HG02885 (cell line): ENCODE measurements at regions not wholly inside any gene's neighbourhood (a gene's known extent, or its start where the extent isn't known, plus 50 kb on each side); places are given as distances from the start of the nearest gene placed in this dataset.

Source experiments
- ATAC-seq: cut with Tn5 transposase; IDR thresholded peaks from one replicate; pipeline ENCODE4 v1.9.1; 2021; ENCODE audit warnings: mild to moderate bottlenecking; ENCODE audit not compliant: unreplicated experiment, poor library complexity

DNA sequence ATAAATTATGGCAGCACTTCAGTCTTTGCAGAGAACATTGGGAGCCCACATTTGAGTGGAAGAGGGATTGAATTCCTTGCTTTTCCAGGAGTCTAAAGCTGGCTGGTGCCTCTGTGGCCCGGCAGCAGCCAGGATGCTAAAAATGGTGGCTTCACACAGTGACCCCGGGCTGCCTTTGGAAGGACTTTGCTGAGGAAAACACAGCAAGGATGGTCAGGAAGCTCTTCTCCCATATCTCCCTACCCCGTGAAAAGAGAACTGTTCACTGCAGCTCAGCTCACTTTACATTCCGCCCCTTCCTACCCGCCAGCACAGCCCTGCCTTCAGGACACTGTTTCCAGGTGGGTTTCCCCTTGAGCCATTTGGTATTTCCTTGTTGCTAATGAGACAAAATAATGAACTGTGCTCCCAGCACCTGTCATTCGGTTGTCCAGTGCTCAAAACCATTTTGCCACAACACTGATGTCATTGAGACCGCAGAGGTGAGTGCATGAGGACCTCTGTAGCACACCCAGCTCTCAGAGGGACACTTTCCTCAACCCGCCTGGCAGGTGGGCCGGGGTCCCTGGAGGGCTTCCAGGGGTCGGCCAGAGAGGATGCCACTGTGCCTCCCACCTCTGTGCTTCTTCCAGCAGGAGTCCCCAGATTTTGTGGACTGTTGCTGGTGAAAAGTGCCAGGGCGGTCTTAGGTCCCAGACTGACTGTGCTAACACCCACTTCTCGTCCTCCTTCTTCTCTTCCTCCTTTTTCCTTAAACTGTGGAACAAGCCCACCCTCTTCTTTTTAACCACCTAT is 255.7 kb upstream of the PPP2R2D start:
- ATAC-seq: no peak

DNA sequence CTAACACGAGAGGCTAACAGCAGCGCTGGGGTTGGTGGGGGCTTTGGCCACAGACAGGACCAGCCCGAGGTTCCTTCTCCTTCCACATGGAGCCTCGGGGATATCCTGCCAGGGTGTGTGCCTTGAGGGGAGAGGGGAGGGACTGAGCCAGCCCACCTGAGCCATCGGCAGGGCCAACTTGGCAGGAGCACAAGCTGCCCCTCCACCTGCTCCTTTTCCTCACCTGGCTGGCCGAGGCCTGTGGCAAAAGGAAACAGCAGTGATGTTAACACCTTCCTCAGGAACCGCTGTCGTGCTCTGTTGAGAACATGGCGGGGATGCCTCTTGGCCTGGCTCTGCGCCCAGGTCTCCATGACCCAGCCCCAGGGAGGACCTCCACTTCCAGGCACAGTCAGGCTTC is 255.1 kb upstream of the PPP2R2D start:
- no peak for ATAC-seq

DNA sequence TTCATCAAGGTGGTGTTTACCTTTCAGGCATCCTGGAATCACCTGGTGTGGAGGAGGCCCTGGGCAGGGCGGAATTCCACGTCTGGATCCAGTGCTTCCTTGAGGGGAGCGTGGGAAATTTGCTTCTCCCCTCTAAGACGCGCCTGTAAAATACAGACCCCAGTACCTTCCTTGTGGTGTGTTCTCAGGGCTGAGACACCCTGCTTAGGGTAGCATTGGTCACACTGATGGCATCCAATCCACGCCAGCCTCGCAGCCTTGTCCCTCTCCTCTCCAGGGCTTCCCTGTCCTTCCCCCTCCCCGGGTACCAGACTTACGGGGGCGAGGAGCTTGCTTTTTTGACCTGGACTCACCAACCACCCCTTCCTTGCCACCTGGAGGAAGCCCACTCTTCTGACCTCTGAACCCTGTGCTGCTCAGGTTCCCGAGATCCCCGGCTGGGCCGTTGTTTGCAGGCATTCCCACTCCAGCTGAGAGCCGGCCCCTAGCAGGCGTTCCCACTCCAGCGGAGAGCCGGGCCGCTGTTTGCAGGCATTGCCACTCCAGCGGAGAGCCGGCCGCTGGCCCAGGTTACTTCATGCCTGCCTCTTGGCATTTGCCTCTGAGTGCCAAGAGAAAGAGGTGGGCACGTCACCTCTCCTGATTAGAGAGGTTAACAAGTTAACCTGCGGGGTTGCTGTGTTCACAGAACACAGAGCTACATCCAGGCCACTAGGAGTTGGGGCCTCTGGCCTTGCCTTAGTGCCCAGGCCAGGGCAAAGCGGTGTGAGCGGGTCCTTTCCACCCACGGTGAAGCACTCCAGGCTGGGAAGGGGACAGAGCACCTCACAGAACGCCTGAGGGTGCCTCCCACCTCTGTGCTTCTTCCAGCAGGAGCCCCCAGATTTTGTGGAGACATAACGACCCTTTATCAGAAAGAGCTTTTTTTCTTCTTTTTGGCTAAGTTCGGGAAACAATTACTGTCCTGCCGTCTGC is 254.0 kb upstream of the PPP2R2D start:
- ATAC-seq: no peak

DNA sequence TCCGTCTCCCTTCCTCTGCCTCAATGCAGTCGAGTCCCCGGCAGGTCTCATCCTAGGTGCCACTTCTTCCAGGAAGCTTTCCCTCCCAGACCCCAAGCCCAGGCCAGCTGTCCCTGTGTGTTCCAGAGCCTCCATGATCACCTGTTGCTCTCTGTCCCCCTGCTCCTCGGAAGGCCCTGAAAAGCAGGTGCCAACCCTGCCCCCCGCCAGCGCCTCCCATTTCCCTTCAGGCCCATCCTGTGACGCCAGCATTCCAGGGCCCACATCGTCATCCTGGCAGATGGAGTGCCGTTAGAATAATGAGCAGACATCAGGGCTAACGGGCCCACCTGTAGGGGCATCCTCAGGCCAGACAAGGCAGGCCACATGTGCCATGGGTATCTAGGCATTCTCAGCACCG is 253.0 kb upstream of the PPP2R2D start:
- ATAC-seq: no peak

DNA sequence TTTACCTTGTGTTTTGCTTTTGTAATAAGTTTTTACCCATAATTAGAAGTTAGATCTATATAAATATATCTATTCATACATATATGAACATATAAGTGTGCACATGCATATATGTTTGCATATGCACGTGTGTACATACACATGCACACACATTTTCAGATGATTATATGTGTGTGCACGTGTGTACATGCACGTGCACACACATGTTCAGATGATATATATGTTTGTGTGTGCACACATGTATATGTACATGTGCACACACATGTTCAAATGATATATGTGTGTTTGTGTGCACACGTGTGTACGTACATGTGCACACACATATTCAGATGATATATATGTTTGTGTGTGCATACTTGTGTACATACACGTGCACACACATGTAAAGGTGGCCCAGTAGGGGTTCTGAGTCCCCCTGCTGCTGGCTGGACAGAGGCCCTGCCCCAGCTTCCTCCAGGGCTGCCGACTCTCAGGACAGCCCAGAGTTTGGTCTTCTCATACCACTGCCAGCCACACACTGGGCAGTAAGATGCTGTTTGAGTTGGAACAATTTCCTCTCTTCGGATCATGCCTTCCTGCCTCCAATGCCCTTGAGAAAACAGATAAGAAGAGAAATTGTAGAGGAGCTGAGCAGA is 252.3 kb upstream of the PPP2R2D start:
- ATAC-seq: no peak

DNA sequence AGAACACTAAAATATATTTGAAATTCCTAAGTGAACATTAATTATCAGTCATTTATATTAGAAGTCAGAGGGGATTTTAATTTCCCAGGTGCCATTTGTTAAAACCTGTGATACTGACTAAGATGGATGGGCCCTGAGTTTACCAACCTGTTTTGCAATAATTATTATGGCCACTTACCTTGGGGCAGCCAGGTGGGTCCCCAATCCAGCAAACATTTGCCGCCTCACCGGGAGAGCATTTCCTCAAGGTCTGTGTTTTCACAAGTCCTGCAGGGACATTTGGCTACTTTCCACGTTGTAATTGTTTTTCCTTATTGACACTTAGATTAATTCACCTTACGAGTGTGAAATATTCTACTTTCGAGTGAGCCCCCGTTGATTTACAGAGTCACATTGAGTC is 251.2 kb upstream of the PPP2R2D start:
- ATAC-seq: no peak

DNA sequence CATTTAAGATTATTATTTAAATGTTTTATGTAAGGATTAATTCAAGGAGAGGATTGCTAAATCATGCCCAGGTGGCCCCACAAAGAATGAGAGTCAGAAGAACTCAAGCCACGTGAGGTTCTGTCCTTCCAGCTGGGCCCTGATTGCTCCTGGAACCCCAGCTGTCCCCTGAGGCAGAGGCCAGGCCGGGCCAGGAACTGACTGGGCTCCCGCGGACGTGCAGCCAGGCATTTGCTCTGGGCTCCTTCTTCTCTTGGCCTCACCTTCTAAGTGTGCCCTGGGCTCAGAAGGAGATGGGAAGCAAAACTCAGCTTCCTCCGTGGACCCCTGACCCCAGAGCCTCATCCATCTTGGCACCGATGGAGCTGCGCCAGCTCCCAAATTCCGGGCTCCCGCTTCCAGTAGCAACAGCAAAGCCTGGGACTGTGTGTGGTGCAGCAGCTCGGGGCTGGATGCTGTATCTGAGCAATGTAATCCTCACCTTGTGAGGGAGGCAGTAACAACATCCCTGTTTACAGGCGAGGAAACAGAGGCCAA is 250.6 kb upstream of the PPP2R2D start:
- ATAC-seq: no peak

DNA sequence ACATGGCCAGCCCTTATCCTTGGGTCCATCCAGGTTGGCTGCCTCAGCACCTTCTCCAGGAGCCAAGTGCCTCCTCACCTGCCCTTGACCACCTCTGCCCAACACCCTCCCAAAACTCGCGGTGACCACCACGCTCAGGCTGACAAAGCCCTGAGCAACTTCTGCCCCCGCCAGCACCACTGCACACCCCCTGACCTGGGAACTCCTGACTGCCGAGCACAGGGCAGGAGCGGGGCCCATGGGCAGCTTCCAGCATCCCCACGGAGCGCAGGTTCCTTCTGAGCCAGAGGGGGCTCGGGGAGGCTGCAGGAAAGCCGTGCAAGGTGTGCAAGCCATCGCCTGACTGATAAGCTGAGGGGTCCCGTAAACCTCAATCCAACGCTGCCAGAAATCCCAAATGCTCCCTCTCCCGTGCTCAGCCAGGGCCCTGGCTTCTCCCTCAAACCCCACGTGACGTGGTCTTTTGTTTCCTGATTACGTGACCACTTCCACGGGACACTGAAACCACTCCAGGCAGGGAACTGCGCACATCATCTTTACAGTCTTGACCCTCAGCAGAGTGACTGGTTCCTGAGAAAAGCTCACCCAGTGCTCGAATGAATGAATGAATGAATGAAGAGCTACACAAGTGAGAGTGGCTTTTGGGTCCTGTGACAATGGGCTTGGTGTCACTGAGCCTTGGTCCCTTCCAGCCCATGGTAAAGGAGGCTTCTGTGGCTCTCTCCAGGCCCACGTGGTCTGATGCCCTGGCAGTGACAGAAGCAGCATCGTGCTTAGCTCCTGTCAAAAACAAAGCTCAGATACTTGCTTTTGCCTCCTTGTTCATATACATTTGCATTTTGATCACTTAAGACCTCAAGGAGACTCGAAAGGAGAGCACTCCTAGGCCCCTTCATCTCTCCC is 249.8 kb upstream of the PPP2R2D start:
- no peak for ATAC-seq

DNA sequence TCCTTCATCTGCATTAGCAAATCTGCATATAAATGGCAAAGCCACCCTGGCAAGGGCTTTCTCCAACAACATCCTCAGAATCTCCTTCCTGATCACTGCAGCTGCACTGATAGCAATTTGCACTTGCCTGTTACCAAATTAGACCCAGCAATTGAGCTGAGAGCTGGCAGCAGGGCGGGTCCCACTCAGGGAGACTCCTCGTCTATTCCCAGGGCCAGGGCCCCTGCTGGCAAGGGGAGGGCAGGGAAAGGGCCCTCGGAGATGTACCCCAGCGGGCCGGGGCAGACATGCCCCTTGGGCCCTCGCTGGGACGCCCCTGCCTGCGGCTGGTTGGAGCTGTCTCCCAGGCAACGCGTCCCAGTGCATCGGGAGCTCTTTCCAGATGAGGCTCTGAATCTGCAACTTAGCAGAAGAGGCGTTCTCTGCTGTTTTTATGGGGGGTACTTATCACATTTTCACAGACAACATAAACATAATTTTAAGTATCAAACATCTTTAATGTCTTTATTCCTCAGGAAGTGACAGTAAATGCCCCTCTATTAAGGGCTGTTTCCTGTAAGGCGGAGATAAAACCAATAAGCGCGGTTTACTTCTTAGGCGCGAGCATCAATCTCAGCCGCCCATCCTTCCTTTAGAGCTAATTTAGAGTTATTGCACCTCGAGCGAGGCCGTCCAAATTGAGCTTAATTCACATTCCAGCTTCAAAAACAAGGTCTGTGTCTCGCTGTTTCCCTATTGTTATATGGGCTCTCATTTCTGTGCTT is 249.0 kb upstream of the PPP2R2D start:
- no peak for ATAC-seq

DNA sequence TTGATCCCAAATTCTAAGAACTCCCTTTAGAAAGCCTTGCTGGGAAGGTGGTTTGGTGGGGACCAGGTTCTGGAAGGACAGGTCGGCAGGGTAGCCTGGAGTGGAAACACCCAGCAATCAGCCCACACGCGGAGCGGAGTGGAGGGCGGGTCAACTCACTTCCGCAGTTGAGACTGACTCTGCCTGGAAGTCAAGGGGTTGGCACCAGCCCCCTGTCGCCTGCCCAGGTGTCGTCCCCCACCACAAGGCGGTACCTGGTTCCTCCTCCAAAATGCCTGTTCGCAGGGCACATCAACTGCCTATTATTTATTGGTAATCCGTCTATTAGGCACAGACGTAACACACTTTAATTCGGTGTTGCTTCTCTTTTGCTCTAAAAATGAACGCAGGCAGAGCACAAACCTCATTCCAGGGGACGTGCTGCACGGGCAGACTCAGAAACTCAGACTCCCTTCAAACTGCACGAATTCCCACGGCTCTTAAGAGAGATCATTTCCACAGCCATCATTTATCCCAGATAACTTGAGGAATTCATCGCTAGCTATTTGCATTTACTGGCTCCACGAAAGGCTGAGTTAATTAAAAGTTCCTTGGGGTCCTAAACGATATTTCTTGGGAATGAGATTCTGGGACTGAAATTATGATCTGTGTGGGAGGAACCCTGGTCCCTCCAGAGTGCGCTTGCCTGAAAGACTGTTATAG is 248.2 kb upstream of the PPP2R2D start:
- no peak for ATAC-seq

DNA sequence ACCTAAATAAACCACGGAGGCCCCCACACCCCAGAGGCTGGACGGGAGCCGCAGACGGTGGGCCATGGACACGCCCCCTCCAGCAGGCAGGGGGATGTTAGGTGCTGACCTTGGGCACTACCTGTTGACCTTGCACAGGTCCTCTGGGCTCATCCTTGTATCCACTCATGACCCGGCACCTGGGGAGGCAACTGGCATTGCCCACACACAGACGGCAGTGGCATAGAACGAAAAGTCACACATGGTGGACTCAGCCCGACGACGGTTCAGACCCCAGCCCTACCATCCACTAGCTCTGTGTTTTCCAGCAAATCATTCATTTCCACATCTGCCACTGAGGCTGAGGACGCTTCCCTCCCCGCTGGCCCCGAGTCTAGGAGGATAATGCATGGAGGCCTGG is 247.7 kb upstream of the PPP2R2D start:
- ATAC-seq: no peak

DNA sequence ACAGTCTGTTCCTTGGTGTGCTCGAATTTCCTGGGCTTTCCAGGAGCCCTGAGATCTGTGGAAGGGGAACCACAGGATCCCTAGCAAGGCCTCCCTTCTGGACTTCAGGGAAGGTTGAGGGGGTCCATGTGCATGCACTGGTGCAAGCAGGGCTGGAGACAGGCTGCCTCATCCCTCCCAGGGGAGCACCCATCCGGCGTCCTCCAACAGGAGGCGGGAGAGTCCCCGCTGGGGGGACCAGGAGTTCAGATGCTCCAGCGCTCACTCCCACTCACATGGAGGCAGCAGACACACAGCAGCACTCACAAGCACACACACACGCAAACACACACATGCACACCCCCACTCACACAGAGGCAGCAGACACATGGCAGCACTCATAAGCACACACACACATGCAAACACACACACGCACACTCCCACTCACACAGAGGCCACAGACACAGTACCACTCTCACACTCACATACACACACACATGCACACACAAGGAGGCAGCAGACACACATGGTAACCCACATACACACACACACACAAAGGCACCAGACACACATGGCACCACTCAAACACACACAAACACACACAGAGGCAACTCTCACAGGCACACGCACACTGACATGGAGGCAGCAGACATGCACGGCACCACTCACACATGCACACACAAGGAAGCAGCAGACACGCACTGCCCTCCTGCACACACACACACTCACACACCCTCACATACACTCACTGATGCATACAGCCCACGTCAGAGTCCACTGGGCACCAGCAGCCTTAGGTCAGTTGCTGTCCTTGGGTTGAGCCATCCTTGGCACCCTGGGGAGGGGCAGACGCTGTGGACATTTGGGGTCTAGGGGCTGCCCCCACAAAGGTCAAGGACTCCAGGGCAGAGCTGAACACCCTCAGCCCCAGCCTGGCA is 247.0 kb upstream of the PPP2R2D start:
- ATAC-seq: no peak

DNA sequence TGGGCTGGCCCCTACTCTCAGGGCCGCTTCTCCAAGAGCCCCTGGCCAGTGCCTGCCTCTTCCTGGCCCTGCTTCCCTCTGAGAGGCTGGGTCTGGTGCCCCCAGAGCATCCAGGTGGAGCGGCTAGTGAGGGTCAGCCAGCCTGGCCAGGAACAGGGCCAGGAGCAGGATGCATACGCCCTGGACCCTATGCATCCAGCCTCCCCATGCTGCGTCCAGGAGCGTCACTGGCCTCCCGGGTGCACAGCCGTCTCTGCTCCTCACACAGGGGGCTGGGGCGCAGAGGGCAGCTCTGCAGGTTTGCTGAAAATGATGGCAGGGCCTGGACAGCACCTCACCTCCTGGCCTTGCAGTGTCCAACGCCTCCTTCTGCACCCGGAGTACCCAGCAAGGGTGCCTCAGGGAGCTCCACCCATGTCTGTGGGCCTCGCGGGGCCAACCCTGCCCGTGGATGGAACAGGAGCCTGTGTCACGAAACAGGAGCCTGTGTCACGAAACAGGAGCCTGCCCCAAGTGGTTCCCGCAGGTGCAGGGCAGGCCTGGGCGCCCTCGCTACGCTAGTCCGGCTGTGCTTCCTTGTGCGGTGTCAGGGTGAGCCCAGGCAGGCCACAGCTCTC is 246.2 kb upstream of the PPP2R2D start:
- ATAC-seq: no peak

DNA sequence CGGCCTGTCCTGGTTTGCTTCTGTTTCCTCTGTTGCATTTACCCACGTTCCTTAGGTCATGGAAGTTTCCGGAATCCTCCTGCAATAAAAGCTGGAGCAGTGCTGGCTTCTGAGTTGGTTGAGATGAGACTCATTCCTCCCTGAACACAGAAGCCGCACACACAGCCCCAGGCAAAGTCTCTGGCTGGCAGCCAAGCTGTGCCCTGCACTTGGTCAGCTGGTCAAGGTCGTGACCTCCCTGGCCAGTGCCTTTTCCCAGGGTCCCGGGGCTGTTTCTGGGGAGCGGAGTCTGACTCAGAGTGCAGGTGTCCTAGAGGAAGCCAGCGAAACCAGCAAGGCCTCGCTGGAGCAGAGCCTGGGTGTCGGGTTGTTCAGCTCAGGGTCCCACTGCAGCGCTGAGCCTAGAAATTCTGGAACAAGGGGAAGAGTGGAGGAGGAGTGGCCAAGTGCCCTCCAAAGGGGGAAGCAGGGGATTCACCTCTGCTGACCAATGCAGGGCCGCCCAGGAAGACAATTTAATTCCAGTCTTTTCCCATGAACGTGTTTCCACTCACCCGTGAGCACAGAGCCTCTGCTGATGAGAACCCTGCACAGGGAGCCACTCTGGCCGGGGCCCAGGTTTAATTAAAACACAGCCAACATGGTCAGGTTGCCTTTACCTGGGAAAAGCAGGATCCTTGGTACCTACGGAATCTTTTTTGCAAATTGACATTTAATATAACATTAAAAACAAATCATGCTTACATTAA is 245.5 kb upstream of the PPP2R2D start:
- ATAC-seq: no peak

DNA sequence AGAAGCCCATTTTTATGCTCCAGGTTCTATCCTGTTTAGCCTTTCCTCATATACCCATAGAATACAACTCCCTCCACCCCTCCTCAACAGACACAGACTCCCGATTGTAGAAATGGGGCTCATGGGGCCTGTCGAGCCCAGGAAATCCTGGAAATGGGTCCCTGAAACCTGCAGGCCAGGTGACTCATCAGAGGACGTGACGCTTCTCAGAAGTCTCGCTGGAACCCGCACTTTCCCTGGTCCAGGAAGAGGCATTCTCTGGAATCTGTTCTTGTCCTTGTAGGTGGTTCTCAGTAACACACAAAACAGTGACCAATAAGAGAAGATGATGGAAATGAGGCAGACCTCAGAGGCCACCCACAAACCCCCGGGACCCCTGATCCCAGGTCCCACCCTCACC is 244.8 kb upstream of the PPP2R2D start:
- ATAC-seq: no peak

DNA sequence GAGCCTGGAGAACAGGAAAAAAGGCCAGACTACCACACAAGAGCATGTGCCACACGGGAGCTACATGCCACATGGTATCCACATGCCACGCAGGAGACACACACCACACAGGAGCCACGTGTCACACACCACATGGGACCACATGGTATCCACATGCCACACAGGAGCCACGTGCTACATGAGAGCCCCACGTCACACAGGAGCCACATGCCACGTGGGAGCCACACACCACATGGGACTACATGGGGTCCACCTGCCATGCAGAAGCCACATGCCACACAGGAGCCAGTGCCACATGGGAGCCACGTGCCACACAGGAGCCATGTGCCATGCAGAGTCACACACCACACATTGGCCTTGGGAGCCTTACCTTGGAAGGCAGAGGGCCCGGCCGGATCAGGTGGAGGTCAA is 244.4 kb upstream of the PPP2R2D start:
- ATAC-seq: no peak
